Neural crest cell (in vitro differentiated cells): ENCODE measurements at regions not wholly inside any gene's neighbourhood (a gene's known extent, or its start where the extent isn't known, plus 50 kb on each side); places are given as distances from the start of the nearest gene placed in this dataset.

Experiments used
- DNase-seq: peaks from one replicate; pipeline ENCODE4 v3.0.0; 2021; ENCODE audit warnings: low read depth, mixed read lengths, low spot score
- H3K27ac Mint-ChIP-seq: one replicate; pipeline ENCODE4 v1.8.0; 2021; ENCODE audit warnings: mild to moderate bottlenecking, mixed read lengths; ENCODE audit not compliant: unreplicated experiment
- H3K27me3 Mint-ChIP-seq: 2 replicates; pipeline ENCODE4 v1.8.0; 2021; ENCODE audit warnings: low read depth, mild to moderate bottlenecking, mixed read lengths
- H3K36me3 Mint-ChIP-seq: 2 replicates; pipeline ENCODE4 v1.8.0; 2021; ENCODE audit warnings: low read depth, mild to moderate bottlenecking, mixed read lengths
- H3K4me1 Mint-ChIP-seq: 2 replicates; pipeline ENCODE4 v1.8.0; 2021; ENCODE audit warnings: mixed read lengths
- H3K4me3 Mint-ChIP-seq: one replicate; pipeline ENCODE4 v1.8.0; 2021; ENCODE audit warnings: mild to moderate bottlenecking, mixed read lengths
- H3K9me3 Mint-ChIP-seq: 2 replicates; pipeline ENCODE4 v1.8.0; 2021; ENCODE audit warnings: mixed read lengths
- CTCF ChIP-seq: fragments of 200-600 bp; sonication (generic); conservative IDR thresholded peaks from 2 replicates; pipeline ENCODE4 v1.5.0; 2021; ENCODE audit warnings: antibody characterized with exemption, mild to moderate bottlenecking

DNA sequence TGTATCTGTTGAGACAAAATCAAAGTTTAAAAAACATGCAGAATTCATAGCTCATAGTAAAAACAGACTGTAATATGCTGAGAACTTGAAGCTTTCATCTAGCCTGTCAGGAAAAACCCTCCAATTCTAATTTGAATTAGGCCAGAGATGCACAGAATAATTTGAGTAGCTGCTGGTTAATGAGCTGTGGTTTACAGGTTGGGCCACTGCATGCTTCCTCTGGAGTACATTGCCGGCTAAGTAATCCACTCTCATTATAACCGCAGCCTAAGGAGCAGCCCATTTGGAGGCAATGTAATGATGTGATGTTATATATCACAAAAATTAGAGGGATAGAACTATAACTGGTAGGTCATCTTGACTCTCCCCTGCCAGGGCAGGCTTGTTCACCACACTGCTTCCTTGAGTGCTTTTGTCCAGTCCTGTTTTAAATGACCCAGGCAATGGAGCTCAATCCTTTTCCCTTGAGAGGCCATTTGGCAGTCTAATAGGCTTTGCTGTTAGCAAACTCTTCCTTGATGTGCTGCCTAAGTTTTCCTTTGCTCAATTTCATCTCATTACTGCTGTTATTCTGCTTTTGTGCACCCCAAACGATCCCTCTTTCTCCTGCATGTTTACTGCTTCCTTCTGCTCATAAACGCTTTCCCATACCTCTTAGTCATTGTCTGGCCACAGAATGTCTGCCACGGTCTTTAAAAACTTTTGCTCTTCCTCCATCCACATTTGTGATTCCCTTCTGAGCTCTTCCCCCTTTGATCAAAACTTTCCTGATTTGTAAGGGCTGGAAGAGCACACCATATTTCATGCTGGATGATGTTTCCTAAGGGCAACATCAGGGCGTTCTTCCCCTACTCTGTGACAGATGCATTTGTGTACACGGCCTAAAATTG, 230.9 kb downstream of the C4orf33 start:
- DNase-seq: no peak
- Mint-ChIP-seq H3K27me3 (peaks cover 7% of the 10 kb centered on the region), H3K4me1 (peaks cover 5% of the 10 kb centered on the region), H3K27ac (no peak overlapping the region), H3K4me3 (no peak overlapping the region), H3K36me3 (no peaks in the 10 kb centered on the region), H3K9me3 (peaks cover 3% of the 10 kb centered on the region)
- TF ChIP-seq CTCF: no peak

DNA sequence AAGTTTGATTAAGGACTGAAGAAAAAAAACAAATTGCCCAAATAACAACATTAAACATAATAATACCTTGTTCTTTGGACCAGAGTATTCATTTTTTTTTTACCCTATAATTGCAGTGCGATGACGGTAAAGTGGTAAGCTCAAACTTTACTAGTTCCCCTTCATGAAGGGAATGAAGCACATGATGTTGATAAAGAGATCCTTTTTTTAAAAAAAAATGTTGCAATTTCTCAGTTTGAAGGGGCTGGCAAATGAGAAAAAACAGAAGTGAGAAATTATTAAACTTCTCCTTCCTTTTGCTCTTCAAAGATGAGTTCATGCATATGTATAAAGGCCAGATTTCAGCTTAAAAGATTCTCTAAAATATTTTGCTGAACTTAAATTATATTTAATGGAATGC, 231.7 kb downstream of the C4orf33 start:
- no peak for DNase-seq
- no peaks in the 10 kb centered on the region for H3K36me3 Mint-ChIP-seq
- H3K9me3 Mint-ChIP-seq: peaks cover 3% of the 10 kb centered on the region
- H3K27ac Mint-ChIP-seq: no peak overlapping the region
- H3K27me3 Mint-ChIP-seq: peaks cover 7% of the 10 kb centered on the region
- H3K4me1 Mint-ChIP-seq: peaks cover 5% of the 10 kb centered on the region
- no peak overlapping the region for H3K4me3 Mint-ChIP-seq
- no peak for TF ChIP-seq CTCF

- Mint-ChIP-seq H3K4me3 (no peak overlapping the region), H3K27me3 (peaks cover 7% of the 10 kb centered on the region), H3K27ac (no peak overlapping the region), H3K36me3 (no peaks in the 10 kb centered on the region), H3K4me1 (peaks cover 5% of the 10 kb centered on the region), H3K9me3 (peaks cover 3% of the 10 kb centered on the region)
- no peak for TF ChIP-seq CTCF
- DNase-seq: no peak
Measured at GRCh38 chr4:129328162-129328561, 232.2 kb downstream of the C4orf33 start.

DNA sequence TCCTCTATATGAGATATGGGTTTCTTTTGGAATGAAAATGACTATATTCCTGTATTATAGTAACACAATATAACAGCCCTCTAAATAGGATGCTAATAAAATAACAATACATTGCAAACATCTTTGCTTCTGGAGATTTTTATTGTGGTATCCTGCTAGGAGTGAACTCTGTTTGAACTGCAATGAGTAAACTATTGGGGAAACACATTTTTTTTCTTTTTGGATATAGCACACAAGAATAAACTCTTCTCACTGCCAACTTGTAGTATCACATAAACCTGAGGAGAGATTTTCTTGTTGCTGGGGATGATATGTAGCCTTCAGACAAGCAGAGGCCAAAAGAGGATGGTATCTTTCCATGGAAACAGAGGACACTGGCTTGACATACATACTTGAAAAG, 238.2 kb downstream of the C4orf33 start:
- Mint-ChIP-seq H3K27ac (no peak overlapping the region), H3K27me3 (no peaks in the 10 kb centered on the region), H3K9me3 (peaks cover 3% of the 10 kb centered on the region), H3K4me1 (peaks cover 22% of the 10 kb centered on the region), H3K4me3 (no peak overlapping the region), H3K36me3 (no peaks in the 10 kb centered on the region)
- DNase-seq: no peak
- TF ChIP-seq CTCF: no peak

DNA sequence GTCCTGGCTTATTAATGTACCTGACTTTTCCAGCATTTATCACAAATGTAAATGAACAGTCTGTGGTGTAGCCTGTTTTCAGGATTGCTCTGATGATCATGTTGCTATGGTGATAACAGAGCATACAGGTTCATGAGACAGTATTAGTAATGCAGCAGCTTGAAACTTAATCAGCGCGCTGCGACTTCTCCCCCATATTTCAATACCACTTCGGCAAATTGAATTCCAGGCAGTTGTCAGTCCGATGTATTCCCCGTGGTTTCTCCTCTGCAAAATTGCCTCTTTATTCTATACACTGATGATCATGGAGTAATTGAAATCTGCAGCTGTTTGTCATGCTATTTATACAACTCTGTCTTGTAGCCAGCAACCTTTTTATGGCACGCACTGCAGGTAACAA, 239.3 kb downstream of the C4orf33 start:
- Mint-ChIP-seq H3K27ac (no peak overlapping the region), H3K4me1 (peaks cover 22% of the 10 kb centered on the region), H3K36me3 (no peaks in the 10 kb centered on the region), H3K4me3 (no peak overlapping the region), H3K27me3 (no peaks in the 10 kb centered on the region), H3K9me3 (no peaks in the 10 kb centered on the region)
- DNase-seq: no peak
- TF ChIP-seq CTCF: no peak
